Right hindlimb (tissue), 1 donor: ENCODE measurements at regions not wholly inside any gene's neighbourhood (a gene's known extent, or its start where the extent isn't known, plus 50 kb on each side); places are given as distances from the start of the nearest gene placed in this dataset.

Source experiments
- DNase-seq: peaks from one replicate; pipeline ENCODE4 v3.0.0-alpha.2; 2018

- DNase-seq: no peak
Observed at GRCh38 chr5:58090704-58091103, 369.2 kb downstream of the PLK2 start.

- DNase-seq: no peak
Observed at GRCh38 chr5:58088941-58089340, 370.9 kb downstream of the PLK2 start.

DNA sequence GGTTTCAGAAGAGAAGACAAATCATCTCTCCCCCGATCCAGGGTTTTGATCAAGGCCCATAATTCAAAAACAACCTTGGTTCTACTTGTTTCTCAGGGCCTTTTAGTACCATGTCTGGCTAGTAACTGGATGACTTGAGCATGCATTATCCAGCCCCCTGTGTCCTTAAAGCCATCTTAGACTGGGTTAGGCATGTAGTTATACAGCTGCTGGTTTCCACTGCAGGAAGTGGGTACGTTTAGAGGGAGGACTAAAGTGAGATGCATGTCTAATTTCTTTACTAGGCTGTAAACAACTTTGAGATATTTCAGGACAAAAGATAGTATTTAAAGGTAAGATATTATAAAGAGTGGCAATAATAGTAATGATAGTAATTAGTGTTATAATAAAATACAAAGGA is 372.0 kb downstream of the PLK2 start:
- no peak for DNase-seq

DNA sequence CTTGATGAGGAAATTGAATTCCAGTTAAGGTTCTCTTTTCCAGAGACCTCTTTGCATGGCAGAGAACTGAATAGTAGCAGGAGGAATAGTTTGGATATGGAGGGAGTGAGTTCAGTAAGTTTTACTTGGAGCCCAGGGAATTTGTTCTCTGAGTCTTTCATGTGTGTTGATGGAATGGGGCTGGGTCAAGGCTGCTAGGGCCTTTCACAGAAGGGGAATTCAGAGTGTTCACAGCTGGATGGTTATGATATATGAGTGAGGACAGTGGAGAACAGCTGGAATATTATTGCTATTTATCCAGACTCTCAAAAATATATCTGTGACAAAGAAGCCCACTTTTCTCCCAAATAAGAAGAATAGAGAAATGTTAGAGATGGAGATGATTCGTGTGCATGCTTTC is 372.8 kb downstream of the PLK2 start:
- DNase-seq: no peak

GRCh38 chr5:58085800-58086199 is 374.1 kb downstream of the PLK2 start:
- DNase-seq: no peak

DNA sequence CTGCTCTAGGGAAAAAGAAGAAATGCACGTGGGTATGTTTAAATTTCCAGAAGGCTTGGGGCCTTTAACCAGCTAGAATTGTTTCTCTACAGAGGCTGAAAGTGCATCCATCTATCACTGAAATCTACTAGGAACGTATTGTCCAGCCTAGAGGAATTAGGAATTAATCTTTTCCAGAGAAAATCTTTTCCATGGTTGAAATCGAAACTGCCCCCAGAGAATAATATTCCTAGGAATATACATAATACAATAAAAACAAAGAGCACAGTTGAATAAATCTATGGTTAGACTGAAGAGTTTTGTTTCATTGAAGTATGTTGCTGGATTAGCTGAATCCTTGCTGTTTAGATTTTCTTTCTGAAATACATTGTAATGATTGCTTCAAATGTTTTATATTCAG is 378.5 kb downstream of the PLK2 start:
- DNase-seq: no peak

DNA sequence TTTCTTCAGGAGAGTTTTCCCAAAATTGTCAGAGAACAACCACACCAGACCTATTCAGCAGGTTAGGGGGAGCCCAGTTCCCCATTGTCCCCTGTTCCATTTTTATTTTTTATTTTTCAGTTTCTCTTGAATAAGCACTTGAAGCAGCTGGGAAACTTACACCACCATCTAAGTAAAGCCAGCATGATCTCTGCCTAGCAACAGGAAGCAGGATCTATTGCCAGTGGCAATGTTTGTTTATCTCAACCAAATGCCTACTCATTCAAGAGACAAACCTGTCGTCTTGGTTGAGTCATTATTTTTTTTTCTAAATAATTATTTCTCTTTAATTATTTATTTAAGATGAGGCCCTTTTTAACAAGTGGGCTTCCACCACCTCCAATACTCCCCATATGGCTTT is 379.3 kb downstream of the PLK2 start:
- no peak for DNase-seq

GRCh38 chr5:58077966-58078365 is 381.9 kb downstream of the PLK2 start:
- DNase-seq: no peak

- DNase-seq: no peak
Observed at GRCh38 chr5:58077416-58077815, 382.5 kb downstream of the PLK2 start.

- DNase-seq: no peak
Observed at GRCh38 chr5:58076483-58077257, 383.2 kb downstream of the PLK2 start.

DNA sequence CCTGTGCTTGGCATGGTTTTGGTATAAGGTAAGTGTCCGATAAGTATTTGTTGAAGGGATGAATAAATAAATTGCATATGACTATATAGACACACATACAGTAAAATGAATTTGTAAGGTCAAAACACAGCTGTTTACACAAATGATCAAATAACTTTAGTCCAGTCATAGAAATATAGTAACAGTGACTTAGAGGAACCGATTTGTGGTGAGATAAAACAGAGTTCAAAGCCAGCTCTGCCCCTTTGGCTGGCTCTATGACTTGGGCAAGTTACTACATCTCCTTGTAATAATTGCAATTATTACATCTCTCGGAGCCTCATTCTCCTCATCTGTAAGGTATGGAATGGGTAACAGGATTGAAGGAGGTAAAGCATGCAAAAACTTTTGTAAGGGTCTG is 384.0 kb downstream of the PLK2 start:
- no peak for DNase-seq

DNA sequence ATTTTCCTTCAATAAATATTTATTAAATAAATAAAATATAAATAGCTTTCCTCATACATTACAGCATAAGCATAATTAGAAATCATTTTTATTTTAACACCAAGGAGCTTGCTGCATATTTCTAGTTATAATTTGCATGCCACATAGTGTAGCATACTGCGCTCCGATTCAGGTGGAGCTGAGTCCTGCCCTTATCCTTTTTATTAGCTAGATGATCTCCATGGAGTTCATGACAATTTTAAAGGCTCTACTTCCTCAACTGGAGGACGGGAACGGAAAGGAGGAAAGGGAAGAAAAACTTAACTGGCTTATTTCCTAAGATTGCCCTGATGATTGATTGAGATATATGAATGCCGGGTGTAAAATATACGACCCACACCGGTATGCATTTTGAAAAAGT is 385.2 kb downstream of the PLK2 start:
- DNase-seq: no peak

- no peak for DNase-seq
Observed at GRCh38 chr5:58074222-58074621, 385.7 kb downstream of the PLK2 start.

- no peak for DNase-seq
Observed at GRCh38 chr5:58073243-58073642, 386.6 kb downstream of the PLK2 start.

DNA sequence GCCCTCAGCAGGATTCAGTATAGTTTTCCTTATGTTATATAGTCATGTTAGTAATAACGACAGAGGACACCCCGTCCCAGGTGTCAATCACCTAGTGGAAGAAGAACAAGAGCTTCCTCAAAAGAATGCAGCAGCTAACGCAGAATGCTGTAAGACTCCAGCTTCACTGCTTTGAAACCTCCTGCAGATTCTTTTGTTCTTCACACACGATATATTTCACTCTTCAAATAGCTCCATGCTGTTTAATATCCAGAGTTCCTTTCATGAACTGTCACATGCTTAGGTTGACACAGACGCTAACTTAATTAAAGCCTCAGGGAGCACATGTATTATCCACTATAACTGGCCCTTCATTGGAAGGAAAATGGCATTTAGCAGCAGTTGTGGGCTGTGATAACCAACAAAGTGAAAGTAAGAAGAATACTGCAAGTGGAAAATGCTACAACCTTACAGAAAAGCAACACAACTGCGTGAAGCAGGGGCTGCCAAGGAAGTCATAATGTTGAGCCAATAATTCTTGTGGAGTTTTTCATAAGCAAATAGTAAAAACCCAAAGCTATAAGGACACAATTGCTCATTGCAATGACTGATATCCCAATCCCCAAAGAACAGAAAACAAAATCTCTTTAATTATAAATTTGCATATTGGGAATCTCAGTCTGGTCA is 387.5 kb downstream of the PLK2 start:
- DNase-seq: no peak

DNA sequence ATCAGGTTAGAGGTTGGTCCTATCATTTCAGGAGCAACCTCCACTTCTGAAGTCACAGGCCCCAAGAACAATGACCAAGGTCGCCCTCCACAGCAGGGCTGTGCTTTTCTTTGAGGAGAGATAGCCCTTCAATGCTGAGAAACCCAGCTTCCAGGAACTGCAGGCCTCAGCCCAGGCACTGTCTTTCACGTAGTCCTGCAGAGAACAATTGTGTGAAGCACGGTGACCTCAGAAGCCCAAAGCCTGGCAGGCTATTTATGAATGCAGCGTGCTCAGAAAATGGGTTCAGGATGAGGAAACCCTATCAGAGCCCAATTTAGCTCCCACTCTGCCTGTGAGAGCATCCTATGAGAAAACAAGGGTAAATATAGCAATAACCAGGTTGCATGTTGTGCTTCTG is 388.3 kb downstream of the PLK2 start:
- DNase-seq: no peak

DNA sequence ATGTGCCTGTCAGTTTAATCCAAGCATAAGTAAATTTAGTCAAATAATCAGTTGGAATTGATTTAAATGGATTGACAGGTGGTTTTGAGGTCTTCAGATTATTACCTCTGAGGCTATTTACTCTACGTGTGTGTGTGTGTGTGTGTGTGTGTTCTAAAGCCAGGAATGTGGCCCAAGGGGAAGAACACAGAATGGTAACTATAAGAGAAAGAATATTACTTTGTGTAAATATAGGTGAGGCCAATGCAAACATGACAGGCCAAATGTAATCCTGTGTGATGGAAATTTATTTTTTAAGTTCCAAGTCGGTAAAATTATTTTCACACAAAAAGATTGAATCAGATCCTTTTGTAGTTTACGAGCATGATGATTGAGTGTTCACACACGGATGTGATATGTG is 390.0 kb downstream of the PLK2 start:
- DNase-seq: no peak

DNA sequence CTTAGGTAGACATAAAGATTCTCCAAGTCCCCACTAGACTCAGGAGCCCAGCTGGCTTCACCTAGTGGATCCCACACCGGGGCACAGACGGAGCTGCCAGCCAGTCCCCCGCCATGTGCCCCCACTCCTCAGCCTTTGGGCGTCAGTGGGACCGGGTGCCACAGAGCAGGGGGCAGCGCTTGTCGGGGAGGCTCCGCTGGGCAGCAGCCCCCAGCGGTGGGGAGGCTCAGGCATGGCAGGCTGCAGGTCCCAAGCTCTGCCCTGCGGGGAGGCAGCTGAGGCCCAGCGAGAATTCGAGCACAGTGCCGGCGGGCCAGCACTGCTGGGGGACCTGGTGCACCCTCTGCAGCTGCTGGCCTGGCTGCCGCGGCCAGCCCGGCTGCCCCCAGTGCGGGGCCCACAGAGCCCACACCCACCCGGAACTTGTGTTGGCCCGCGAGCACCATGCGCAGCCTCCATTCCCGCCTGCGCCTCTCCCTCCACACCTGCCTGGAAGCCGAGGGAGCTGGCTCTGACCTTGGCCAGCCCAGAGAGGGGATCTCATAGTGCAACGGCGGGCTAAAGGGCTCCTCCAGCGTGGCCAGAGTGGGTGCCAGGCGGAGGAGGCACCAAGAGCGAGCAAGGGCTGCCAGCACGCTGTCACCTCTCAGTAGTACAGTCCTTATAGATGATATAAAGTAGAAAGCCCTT is 390.7 kb downstream of the PLK2 start:
- no peak for DNase-seq

- DNase-seq: no peak
Observed at GRCh38 chr5:58066557-58066956, 393.3 kb downstream of the PLK2 start.

DNA sequence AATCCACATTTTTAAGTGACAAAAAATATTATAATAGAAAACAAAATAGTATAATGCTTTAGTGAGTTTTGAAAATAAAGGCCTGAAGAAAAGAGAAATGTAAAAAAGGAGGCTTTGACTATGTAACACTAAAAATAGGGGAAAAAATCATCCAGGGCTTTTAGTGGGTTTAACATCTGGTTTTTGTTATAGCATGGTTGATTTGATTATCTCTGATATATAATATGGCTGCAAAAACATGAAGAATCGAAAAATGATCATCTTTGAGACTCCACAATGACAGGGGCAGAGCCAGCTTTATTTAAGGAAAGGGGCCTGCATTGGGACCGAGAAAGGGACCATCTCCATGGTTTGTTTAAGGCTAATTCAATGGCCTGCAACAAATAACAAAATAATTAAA is 393.8 kb downstream of the PLK2 start:
- no peak for DNase-seq

DNA sequence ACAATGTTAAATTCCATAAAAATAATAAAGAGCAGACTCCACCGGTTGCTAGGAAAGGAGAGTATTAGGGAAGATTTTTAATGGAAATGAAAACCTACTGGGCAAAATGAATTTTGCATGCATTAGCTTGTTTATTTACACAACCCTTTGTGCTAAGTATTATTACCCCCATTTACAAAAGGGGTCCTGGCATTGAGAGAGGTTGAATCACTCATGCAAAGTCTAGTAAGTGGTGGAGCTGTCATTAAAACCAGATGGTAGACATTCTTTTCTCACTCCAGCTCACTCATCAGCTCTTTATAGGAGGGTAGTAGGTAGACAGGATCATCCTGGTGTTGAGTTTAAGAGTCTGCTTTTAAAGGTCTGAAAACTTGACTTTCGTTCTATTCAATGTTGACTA is 395.1 kb downstream of the PLK2 start:
- DNase-seq: no peak

GRCh38 chr5:58060996-58061395 is 398.9 kb downstream of the PLK2 start:
- DNase-seq: no peak

DNA sequence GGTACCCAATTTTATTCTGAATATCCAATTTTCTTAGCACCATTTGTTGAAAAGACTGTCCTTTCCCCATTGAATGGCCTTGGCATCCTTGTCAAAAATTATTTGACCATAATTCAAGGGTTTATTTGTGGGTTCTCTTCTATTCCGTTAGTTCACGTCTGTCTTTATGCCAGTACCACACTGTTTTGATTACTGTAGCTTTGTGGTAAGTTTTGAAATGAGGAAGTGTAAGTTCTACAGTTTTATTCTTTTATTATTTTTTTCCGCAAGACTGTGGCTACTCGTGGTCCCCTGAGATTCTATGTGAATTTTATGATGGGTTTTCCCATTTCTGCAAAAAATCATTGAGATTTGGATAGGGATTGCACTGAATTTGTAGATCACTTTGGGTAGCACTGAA is 402.6 kb downstream of the PLK2 start:
- no peak for DNase-seq

GRCh38 chr5:58056546-58056945 is 403.3 kb downstream of the PLK2 start:
- DNase-seq: no peak
